Choroid plexus epithelial cell (primary cell): ENCODE measurements at regions not wholly inside any gene's neighbourhood (a gene's known extent, or its start where the extent isn't known, plus 50 kb on each side); places are given as distances from the start of the nearest gene placed in this dataset.

Source experiments
- DNase-seq: peaks from one replicate; pipeline ENCODE4 v3.0.0-alpha.2; 2010; ENCODE audit warnings: low read depth
- H3K4me3 ChIP-seq: 2 replicates; pipeline ENCODE4 v1.5.1; 2011; ENCODE audit warnings: low read depth, mild to moderate bottlenecking, control low read depth, low read length, moderate library complexity
- CTCF ChIP-seq: conservative IDR thresholded peaks from 2 replicates; pipeline ENCODE4 v1.5.1; 2011; ENCODE audit warnings: low read depth, mild to moderate bottlenecking, control low read depth, inconsistent platforms, low read length, moderate library complexity

- no peak for DNase-seq
- TF ChIP-seq CTCF: no peak
These were observed 478.7 kb upstream of the TCF4 start for GRCh38 chr18:56066524-56067213.

GRCh38 chr18:56065086-56065485 is 477.1 kb upstream of the TCF4 start:
- no peak overlapping the region for H3K4me3 ChIP-seq
- no peak for TF ChIP-seq CTCF
- DNase-seq: no peak

More at GRCh38 chr18:56066524-56067213, 478.7 kb upstream of the TCF4 start:
- H3K4me3 ChIP-seq: no peak overlapping the region

GRCh38 chr18:56062931-56063330 is 474.9 kb upstream of the TCF4 start:
- no peak for TF ChIP-seq CTCF
- no peak overlapping the region for H3K4me3 ChIP-seq
- no peak for DNase-seq

- no peak for DNase-seq
- TF ChIP-seq CTCF: no peak
- no peak overlapping the region for H3K4me3 ChIP-seq
These were observed 473.1 kb upstream of the TCF4 start for GRCh38 chr18:56060967-56061541.

GRCh38 chr18:56052202-56052601 is 464.2 kb upstream of the TCF4 start:
- H3K4me3 ChIP-seq: no peak overlapping the region
- no peak for TF ChIP-seq CTCF
- DNase-seq: no peak

GRCh38 chr18:56044239-56044638 is 456.2 kb upstream of the TCF4 start:
- H3K4me3 ChIP-seq: no peak overlapping the region
- no peak for DNase-seq
- TF ChIP-seq CTCF: no peak

- H3K4me3 ChIP-seq: no peak overlapping the region
- no peak for TF ChIP-seq CTCF
- no peak for DNase-seq
These were observed 455.7 kb upstream of the TCF4 start for GRCh38 chr18:56043641-56044061.
